Keratinocyte (primary cell): ENCODE measurements at regions not wholly inside any gene's neighbourhood (a gene's known extent, or its start where the extent isn't known, plus 50 kb on each side); places are given as distances from the start of the nearest gene placed in this dataset.

Source experiments
- CTCF ChIP-seq, 3 experiments: IDR thresholded peaks in 1 of 3; conservative IDR thresholded peaks in 1 of 3; optimal IDR thresholded peaks in 1 of 3; 2 replicates in 2 of 3; 3 replicates in 1 of 3; pipeline versions ENCODE3 to v1.5.1; 2011; ENCODE audit warnings: low read length in 3 of 3, mild to moderate bottlenecking in 3 of 3, moderate library complexity in 2 of 3, control low read depth in 1 of 3, inconsistent platforms in 1 of 3; ENCODE audit not compliant: insufficient read depth in 2 of 3; ENCODE audit errors: extremely low read depth in 1 of 3
- EZH2 ChIP-seq: IDR thresholded peaks from one replicate; pipeline ENCODE4 v1.6.1; 2012; ENCODE audit warnings: inconsistent platforms, mild to moderate bottlenecking, low read length, moderate library complexity

- TF ChIP-seq CTCF (optimal IDR thresholded peaks at IDR 0.05 in 1 of 3, IDR thresholded peaks at IDR 0.05 in 1 of 3, conservative IDR thresholded peaks at IDR 0.05 in 1 of 3; ENCODE audit: extremely low read depth in 1 of 3, insufficient read depth in 2 of 3, low read length in 3 of 3), result no peak
- TF ChIP-seq EZH2, result no peak
Measured at GRCh38 chr11:70757241-70757640, 358.9 kb downstream of the CTTN start.
